AG09319 (cell line): ENCODE measurements at regions not wholly inside any gene's neighbourhood (a gene's known extent, or its start where the extent isn't known, plus 50 kb on each side); places are given as distances from the start of the nearest gene placed in this dataset.

Source experiments
- DNase-seq: peaks from one replicate; pipeline ENCODE4 v3.0.0-alpha.2; 2010; ENCODE audit warnings: low read depth; ENCODE audit errors: extremely low read depth
- TF ChIP-seq, protein P1 (sequence below): IDR thresholded peaks from 2 replicates; pipeline ENCODE4 v1.5.1; 2011; ENCODE audit warnings: low read depth, mild to moderate bottlenecking, inconsistent platforms, low read length, moderate library complexity

DNA sequence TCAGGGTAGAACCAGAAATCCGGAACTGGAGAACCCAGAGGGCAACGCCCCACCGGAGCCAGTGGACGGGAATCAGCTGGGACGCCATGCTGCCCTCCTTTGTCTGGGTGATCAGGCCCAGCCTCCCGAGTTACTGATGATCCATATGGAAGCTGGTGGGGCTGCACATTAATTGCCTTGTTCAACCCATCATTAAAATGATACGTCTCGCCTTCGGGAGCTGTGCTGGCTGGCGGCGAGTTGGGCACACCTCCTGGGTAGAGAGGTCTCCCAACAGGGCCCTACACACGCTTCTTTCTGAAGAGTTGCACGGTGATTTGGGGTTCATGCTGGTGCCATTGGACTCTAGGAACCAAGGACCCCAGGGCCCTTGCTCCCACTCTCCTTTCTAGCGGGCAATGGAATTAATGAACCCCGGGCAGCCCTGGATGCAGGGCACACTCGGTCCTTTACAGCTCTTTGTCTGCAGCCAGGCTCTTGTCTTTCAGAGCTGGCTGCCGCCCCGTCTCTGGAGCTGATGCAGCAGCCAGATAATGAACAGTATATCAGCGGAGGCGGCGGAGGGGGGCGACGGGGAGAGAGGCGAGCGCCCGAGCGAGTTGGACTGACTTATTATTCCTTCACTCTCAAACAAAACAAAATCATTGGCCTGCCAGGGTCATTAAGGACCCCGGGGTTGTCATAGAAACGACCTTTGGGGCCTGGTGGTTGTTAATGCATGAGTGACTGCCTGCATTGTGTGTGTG, 412.2 kb upstream of the ZMIZ1 start:
- TF ChIP-seq, protein P1, sequence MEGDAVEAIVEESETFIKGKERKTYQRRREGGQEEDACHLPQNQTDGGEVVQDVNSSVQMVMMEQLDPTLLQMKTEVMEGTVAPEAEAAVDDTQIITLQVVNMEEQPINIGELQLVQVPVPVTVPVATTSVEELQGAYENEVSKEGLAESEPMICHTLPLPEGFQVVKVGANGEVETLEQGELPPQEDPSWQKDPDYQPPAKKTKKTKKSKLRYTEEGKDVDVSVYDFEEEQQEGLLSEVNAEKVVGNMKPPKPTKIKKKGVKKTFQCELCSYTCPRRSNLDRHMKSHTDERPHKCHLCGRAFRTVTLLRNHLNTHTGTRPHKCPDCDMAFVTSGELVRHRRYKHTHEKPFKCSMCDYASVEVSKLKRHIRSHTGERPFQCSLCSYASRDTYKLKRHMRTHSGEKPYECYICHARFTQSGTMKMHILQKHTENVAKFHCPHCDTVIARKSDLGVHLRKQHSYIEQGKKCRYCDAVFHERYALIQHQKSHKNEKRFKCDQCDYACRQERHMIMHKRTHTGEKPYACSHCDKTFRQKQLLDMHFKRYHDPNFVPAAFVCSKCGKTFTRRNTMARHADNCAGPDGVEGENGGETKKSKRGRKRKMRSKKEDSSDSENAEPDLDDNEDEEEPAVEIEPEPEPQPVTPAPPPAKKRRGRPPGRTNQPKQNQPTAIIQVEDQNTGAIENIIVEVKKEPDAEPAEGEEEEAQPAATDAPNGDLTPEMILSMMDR, result no peak
- DNase-seq, result no peak

- TF ChIP-seq, protein P1, result peak; percentile 74
- DNase-seq, result no peak
Measured at GRCh38 chr10:78657163-78657861, 411.5 kb upstream of the ZMIZ1 start.

DNA sequence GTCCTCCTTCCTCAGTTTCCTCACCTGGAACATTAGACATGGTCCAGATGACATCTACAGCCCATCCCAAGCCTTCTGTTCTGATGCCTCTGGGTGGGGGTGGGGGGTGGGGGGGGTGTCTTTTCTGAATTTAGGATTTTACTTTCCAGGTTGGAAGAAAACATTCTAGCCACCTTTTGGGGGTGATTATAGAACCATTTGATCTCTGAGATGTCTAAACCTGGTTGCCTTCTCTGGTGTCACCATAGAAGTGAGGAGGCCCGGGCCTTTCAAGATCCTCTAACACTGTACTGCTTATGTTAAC, 411.0 kb upstream of the ZMIZ1 start:
- DNase-seq, result no peak
- TF ChIP-seq, protein P1, result no peak

DNA sequence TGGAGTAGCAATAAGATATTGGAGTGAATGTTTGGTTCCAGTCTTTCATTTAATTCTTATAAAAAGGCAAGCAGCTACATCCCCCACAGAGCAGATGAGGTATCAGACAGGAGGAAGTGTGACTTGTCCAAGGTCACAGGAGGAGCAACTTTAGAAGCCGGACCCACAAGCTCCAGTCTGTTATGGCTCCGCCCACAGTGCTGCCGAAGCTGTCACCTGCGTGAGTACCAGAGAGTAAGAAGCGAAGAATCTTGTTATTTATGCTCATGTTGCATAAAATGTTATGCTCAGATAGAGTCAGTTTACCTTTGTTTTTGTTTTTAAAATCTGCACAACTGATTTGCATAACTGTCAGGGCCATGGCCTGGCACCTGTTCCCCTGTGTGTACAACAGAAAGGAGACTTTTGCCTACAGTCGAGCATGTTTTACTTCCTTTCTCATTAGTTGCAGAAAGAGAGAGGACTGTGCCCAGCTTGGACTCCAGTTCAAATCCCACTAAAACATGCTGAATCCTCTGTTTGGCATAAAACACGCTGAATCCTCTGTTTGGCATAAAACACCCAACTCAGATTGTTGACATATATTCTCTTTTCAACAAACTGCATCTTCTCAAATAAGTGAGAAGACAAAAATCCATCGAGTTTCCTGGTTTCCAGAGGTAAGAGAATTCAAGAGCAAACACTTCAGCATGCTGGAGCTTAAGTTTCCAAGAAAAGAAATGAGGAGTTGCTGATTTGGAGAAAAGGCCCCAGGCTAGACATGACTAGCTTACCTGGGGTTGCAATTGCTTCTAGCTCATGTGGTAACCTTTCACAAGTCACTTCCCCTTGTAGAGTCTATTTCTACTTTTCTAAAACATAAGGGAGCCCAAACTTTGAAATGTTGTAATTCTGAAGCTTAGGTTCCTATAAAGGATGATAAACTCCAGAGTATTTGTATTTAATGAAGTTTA, 409.8 kb upstream of the ZMIZ1 start:
- no peak for DNase-seq
- TF ChIP-seq, protein P1, result no peak

- TF ChIP-seq, protein P1, result no peak
- DNase-seq, result no peak
Measured at GRCh38 chr10:78659598-78659967, 409.2 kb upstream of the ZMIZ1 start.

GRCh38 chr10:78660446-78661106, 408.2 kb upstream of the ZMIZ1 start:
- DNase-seq, result no peak
- TF ChIP-seq, protein P1, result no peak
